Loucy (cell line): ENCODE measurements at regions not wholly inside any gene's neighbourhood (a gene's known extent, or its start where the extent isn't known, plus 50 kb on each side); places are given as distances from the start of the nearest gene placed in this dataset.

Experiments
- EZH2phosphoT487 ChIP-seq: fragments of 200-600 bp; IDR thresholded peaks from 2 replicates; pipeline ENCODE4 v1.6.1; 2018; ENCODE audit warnings: antibody characterized with exemption, mild to moderate bottlenecking, moderate library complexity, borderline replicate concordance
- TF ChIP-seq, protein P1 (sequence below): fragments of 200-600 bp; sonication (generic); conservative IDR thresholded peaks from 2 replicates; pipeline ENCODE4 v1.5.1; 2014; ENCODE audit warnings: mild to moderate bottlenecking, antibody characterized with exemption, low read length

DNA sequence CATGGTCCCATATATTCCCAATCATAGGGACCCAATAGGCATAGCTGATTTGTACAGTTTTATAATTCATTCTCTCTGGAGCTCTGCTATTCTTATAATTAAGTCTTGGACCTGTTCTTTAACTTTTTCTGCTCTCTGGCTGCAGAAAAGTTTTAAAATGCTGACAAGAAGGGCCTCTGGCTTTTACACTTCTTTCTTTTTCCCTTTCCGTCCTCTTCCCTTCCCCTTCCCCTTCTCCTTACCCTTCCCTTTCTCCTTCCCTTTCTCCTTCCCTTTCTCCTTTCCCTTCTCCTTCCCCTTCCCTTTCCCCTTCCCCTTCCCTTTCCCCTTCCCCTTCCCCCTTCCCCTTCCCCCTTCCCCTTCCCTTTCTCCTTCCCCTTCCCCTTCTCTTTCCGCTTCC is 101.3 kb upstream of the TPK1 start:
- TF ChIP-seq, protein P1, sequence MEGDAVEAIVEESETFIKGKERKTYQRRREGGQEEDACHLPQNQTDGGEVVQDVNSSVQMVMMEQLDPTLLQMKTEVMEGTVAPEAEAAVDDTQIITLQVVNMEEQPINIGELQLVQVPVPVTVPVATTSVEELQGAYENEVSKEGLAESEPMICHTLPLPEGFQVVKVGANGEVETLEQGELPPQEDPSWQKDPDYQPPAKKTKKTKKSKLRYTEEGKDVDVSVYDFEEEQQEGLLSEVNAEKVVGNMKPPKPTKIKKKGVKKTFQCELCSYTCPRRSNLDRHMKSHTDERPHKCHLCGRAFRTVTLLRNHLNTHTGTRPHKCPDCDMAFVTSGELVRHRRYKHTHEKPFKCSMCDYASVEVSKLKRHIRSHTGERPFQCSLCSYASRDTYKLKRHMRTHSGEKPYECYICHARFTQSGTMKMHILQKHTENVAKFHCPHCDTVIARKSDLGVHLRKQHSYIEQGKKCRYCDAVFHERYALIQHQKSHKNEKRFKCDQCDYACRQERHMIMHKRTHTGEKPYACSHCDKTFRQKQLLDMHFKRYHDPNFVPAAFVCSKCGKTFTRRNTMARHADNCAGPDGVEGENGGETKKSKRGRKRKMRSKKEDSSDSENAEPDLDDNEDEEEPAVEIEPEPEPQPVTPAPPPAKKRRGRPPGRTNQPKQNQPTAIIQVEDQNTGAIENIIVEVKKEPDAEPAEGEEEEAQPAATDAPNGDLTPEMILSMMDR = no peak
- no peak for TF ChIP-seq EZH2phosphoT487
